ENCODE measurements at regions not wholly inside any gene's neighbourhood (a gene's known extent, or its start where the extent isn't known, plus 50 kb on each side); places are given as distances from the start of the nearest gene placed in this dataset.

- DNase-seq = no peak
- CTCF ChIA-PET = no interaction called here
- Histone ChIP-seq H3K27me3 (replicated peaks in 2 of 5; ENCODE audit: control insufficient read depth in 4 of 5, insufficient read depth in 5 of 5, low read length in 4 of 5) (no peaks in the 10 kb centered on the region), H3K4me3 (ENCODE audit: control insufficient read depth in 1 of 7, extremely low read depth in 1 of 7, insufficient read depth in 4 of 7, low read depth in 2 of 7, low read length in 6 of 7) (no peak overlapping the region), H3K9me3 (ENCODE audit: control extremely low read depth in 1 of 5, control insufficient read depth in 4 of 5, insufficient read depth in 2 of 5, low read depth in 1 of 5, low read length in 4 of 5) (peaks cover 0 to 5% (median under 1%) of the 10 kb centered on the region in 5 experiments), H3K4me1 (ENCODE audit: control extremely low read depth in 1 of 4, control insufficient read depth in 4 of 4, insufficient read depth in 4 of 4, low read length in 3 of 4) (no peaks in the 10 kb centered on the region), H3K36me3 (ENCODE audit: control insufficient read depth in 4 of 4, insufficient read depth in 4 of 4, low read length in 3 of 4) (no peaks in the 10 kb centered on the region), H3K27ac (ENCODE audit: insufficient read depth in 1 of 2, low read depth in 1 of 2, low read length in 2 of 2, poor library complexity in 1 of 2, severe bottlenecking in 2 of 2) (no peak overlapping the region)
- POLR2A ChIA-PET = no interaction called here
- WGBS (ENCODE audit: insufficient coverage) = no CpG with 5 or more reads among the region's 5 CpGs
Observed at GRCh38 chr10:76686201-76686600, 951.4 kb downstream of the KCNMA1 start.

GRCh38 chr10:76684968-76685367 lies 952.6 kb downstream of the KCNMA1 start:
- Histone ChIP-seq H3K27me3 (replicated peaks in 2 of 5; ENCODE audit: control insufficient read depth in 4 of 5, insufficient read depth in 5 of 5, low read length in 4 of 5) (no peaks in the 10 kb centered on the region), H3K27ac (ENCODE audit: insufficient read depth in 1 of 2, low read depth in 1 of 2, low read length in 2 of 2, poor library complexity in 1 of 2, severe bottlenecking in 2 of 2) (no peak overlapping the region), H3K4me1 (ENCODE audit: control extremely low read depth in 1 of 4, control insufficient read depth in 4 of 4, insufficient read depth in 4 of 4, low read length in 3 of 4) (no peaks in the 10 kb centered on the region), H3K36me3 (ENCODE audit: control insufficient read depth in 4 of 4, insufficient read depth in 4 of 4, low read length in 3 of 4) (no peaks in the 10 kb centered on the region), H3K9me3 (ENCODE audit: control extremely low read depth in 1 of 5, control insufficient read depth in 4 of 5, insufficient read depth in 2 of 5, low read depth in 1 of 5, low read length in 4 of 5) (no peaks in the 10 kb centered on the region), H3K4me3 (ENCODE audit: control insufficient read depth in 1 of 7, extremely low read depth in 1 of 7, insufficient read depth in 4 of 7, low read depth in 2 of 7, low read length in 6 of 7) (no peak overlapping the region)
- WGBS (ENCODE audit: insufficient coverage) = 95% methylated on average over 4 of the region's 5 CpGs
- DNase-seq = no peak
- CTCF ChIA-PET = no interaction called here
- POLR2A ChIA-PET = no interaction called here

GRCh38 chr10:76681153-76681552 lies 956.5 kb downstream of the KCNMA1 start:
- ChIA-PET CTCF (no interaction called here), POLR2A (no interaction called here)
- H3K9me3 ChIP-seq (ENCODE audit: control extremely low read depth in 1 of 5, control insufficient read depth in 4 of 5, insufficient read depth in 2 of 5, low read depth in 1 of 5, low read length in 4 of 5) = no peaks in the 10 kb centered on the region
- no peaks in the 10 kb centered on the region for H3K27me3 ChIP-seq (replicated peaks in 2 of 5; ENCODE audit: control insufficient read depth in 4 of 5, insufficient read depth in 5 of 5, low read length in 4 of 5)
- H3K36me3 ChIP-seq (ENCODE audit: control insufficient read depth in 4 of 4, insufficient read depth in 4 of 4, low read length in 3 of 4) = no peaks in the 10 kb centered on the region
- DNase-seq = no peak
- no peak overlapping the region for H3K4me3 ChIP-seq (ENCODE audit: control insufficient read depth in 1 of 7, extremely low read depth in 1 of 7, insufficient read depth in 4 of 7, low read depth in 2 of 7, low read length in 6 of 7)
- no CpG with 5 or more reads among the region's 1 CpG for WGBS (ENCODE audit: insufficient coverage)
- no peaks in the 10 kb centered on the region for H3K4me1 ChIP-seq (ENCODE audit: control extremely low read depth in 1 of 4, control insufficient read depth in 4 of 4, insufficient read depth in 4 of 4, low read length in 3 of 4)
- H3K27ac ChIP-seq (ENCODE audit: insufficient read depth in 1 of 2, low read depth in 1 of 2, low read length in 2 of 2, poor library complexity in 1 of 2, severe bottlenecking in 2 of 2) = no peak overlapping the region

GRCh38 chr10:76679030-76679429 lies 958.6 kb downstream of the KCNMA1 start:
- Histone ChIP-seq H3K4me3 (ENCODE audit: control insufficient read depth in 1 of 7, extremely low read depth in 1 of 7, insufficient read depth in 4 of 7, low read depth in 2 of 7, low read length in 6 of 7) (no peak overlapping the region), H3K9me3 (ENCODE audit: control extremely low read depth in 1 of 5, control insufficient read depth in 4 of 5, insufficient read depth in 2 of 5, low read depth in 1 of 5, low read length in 4 of 5) (no peaks in the 10 kb centered on the region), H3K27me3 (replicated peaks in 2 of 5; ENCODE audit: control insufficient read depth in 4 of 5, insufficient read depth in 5 of 5, low read length in 4 of 5) (no peaks in the 10 kb centered on the region), H3K27ac (ENCODE audit: insufficient read depth in 1 of 2, low read depth in 1 of 2, low read length in 2 of 2, poor library complexity in 1 of 2, severe bottlenecking in 2 of 2) (no peak overlapping the region), H3K36me3 (ENCODE audit: control insufficient read depth in 4 of 4, insufficient read depth in 4 of 4, low read length in 3 of 4) (no peaks in the 10 kb centered on the region), H3K4me1 (ENCODE audit: control extremely low read depth in 1 of 4, control insufficient read depth in 4 of 4, insufficient read depth in 4 of 4, low read length in 3 of 4) (no peaks in the 10 kb centered on the region)
- POLR2A ChIA-PET = no interaction called here
- CTCF ChIA-PET = no interaction called here
- 100% methylated on average over 1 of the region's 2 CpGs for WGBS (ENCODE audit: insufficient coverage)
- no peak for DNase-seq

GRCh38 chr10:76675951-76676587 lies 961.5 kb downstream of the KCNMA1 start:
- Histone ChIP-seq H3K4me1 (ENCODE audit: control extremely low read depth in 1 of 4, control insufficient read depth in 4 of 4, insufficient read depth in 4 of 4, low read length in 3 of 4) (no peaks in the 10 kb centered on the region), H3K9me3 (ENCODE audit: control extremely low read depth in 1 of 5, control insufficient read depth in 4 of 5, insufficient read depth in 2 of 5, low read depth in 1 of 5, low read length in 4 of 5) (no peaks in the 10 kb centered on the region), H3K27ac (ENCODE audit: insufficient read depth in 1 of 2, low read depth in 1 of 2, low read length in 2 of 2, poor library complexity in 1 of 2, severe bottlenecking in 2 of 2) (no peak overlapping the region), H3K36me3 (ENCODE audit: control insufficient read depth in 4 of 4, insufficient read depth in 4 of 4, low read length in 3 of 4) (no peaks in the 10 kb centered on the region), H3K4me3 (ENCODE audit: control insufficient read depth in 1 of 7, extremely low read depth in 1 of 7, insufficient read depth in 4 of 7, low read depth in 2 of 7, low read length in 6 of 7) (no peak overlapping the region), H3K27me3 (replicated peaks in 2 of 5; ENCODE audit: control insufficient read depth in 4 of 5, insufficient read depth in 5 of 5, low read length in 4 of 5) (no peaks in the 10 kb centered on the region)
- CTCF ChIA-PET = no interaction called here
- POLR2A ChIA-PET = no interaction called here
- no peak for DNase-seq
- 96% methylated on average over 4 of the region's 4 CpGs for WGBS (ENCODE audit: insufficient coverage)

- Histone ChIP-seq H3K4me3 (ENCODE audit: control insufficient read depth in 1 of 7, extremely low read depth in 1 of 7, insufficient read depth in 4 of 7, low read depth in 2 of 7, low read length in 6 of 7) (no peak overlapping the region), H3K36me3 (ENCODE audit: control insufficient read depth in 4 of 4, insufficient read depth in 4 of 4, low read length in 3 of 4) (no peaks in the 10 kb centered on the region), H3K9me3 (ENCODE audit: control extremely low read depth in 1 of 5, control insufficient read depth in 4 of 5, insufficient read depth in 2 of 5, low read depth in 1 of 5, low read length in 4 of 5) (no peaks in the 10 kb centered on the region), H3K4me1 (ENCODE audit: control extremely low read depth in 1 of 4, control insufficient read depth in 4 of 4, insufficient read depth in 4 of 4, low read length in 3 of 4) (no peaks in the 10 kb centered on the region), H3K27ac (ENCODE audit: insufficient read depth in 1 of 2, low read depth in 1 of 2, low read length in 2 of 2, poor library complexity in 1 of 2, severe bottlenecking in 2 of 2) (no peak overlapping the region), H3K27me3 (replicated peaks in 2 of 5; ENCODE audit: control insufficient read depth in 4 of 5, insufficient read depth in 5 of 5, low read length in 4 of 5) (no peaks in the 10 kb centered on the region)
- 92% methylated on average over 1 of the region's 3 CpGs for WGBS (ENCODE audit: insufficient coverage)
- CTCF ChIA-PET = no interaction called here
- no peak for DNase-seq
- POLR2A ChIA-PET = no interaction called here
Observed at GRCh38 chr10:76675561-76675950, 962.1 kb downstream of the KCNMA1 start.

- H3K36me3 ChIP-seq (ENCODE audit: control insufficient read depth in 4 of 4, insufficient read depth in 4 of 4, low read length in 3 of 4) = no peaks in the 10 kb centered on the region
- no peak overlapping the region for H3K4me3 ChIP-seq (ENCODE audit: control insufficient read depth in 1 of 7, extremely low read depth in 1 of 7, insufficient read depth in 4 of 7, low read depth in 2 of 7, low read length in 6 of 7)
- no peaks in the 10 kb centered on the region for H3K27me3 ChIP-seq (replicated peaks in 2 of 5; ENCODE audit: control insufficient read depth in 4 of 5, insufficient read depth in 5 of 5, low read length in 4 of 5)
- CTCF ChIA-PET = no interaction called here
- H3K9me3 ChIP-seq (ENCODE audit: control extremely low read depth in 1 of 5, control insufficient read depth in 4 of 5, insufficient read depth in 2 of 5, low read depth in 1 of 5, low read length in 4 of 5) = no peaks in the 10 kb centered on the region
- no peak for DNase-seq
- H3K27ac ChIP-seq (ENCODE audit: insufficient read depth in 1 of 2, low read depth in 1 of 2, low read length in 2 of 2, poor library complexity in 1 of 2, severe bottlenecking in 2 of 2) = no peak overlapping the region
- no peaks in the 10 kb centered on the region for H3K4me1 ChIP-seq (ENCODE audit: control extremely low read depth in 1 of 4, control insufficient read depth in 4 of 4, insufficient read depth in 4 of 4, low read length in 3 of 4)
- POLR2A ChIA-PET = no interaction called here
- WGBS (ENCODE audit: insufficient coverage) = 100% methylated on average over 2 of the region's 4 CpGs
Observed at GRCh38 chr10:76667408-76668370, 969.9 kb downstream of the KCNMA1 start.

Data from common myeloid progenitor, CD34-positive (primary cell).